ENCODE measurements at regions not wholly inside any gene's neighbourhood (a gene's known extent, or its start where the extent isn't known, plus 50 kb on each side); places are given as distances from the start of the nearest gene placed in this dataset.
"Not testable (repeated sequence)": the region's sequence is repeated elsewhere in the genome, so short reads cannot be mapped to it uniquely, and the experiment has no call there.

DNA sequence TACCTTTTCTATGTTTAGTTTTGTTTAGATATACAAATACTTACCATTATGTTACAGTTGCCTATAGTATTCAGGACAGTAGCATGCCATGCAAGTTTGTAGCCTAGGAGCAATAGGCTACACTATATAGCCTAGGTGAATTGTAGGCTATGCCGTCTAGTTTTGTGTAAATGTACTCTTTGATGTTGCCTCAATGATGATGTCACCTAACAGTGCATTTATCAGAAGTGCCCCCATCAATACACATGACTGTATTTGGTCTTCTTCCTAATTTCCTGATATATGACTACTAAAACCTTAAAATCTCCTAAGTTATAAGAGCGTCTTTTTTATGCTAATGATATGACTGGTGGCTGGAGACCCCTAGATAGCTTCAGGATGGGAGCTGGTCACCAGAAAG, 394.4 kb upstream of the STXBP6 start:
- Histone ChIP-seq H3K4me1 (no peaks in the 10 kb centered on the region), H3K9me3 (no peaks in the 10 kb centered on the region), H3K27ac (replicated peaks in 1 of 4) (no peak overlapping the region), H3K27me3 (no peaks in the 10 kb centered on the region), H3K36me3 (no peaks in the 10 kb centered on the region), H3K4me3 (no peak overlapping the region)
- DNase-seq (ENCODE audit: extremely low spot score), result no peak
- WGBS, result 92% methylated on average over 2 of the region's 2 CpGs
- TF ChIP-seq, protein P1, sequence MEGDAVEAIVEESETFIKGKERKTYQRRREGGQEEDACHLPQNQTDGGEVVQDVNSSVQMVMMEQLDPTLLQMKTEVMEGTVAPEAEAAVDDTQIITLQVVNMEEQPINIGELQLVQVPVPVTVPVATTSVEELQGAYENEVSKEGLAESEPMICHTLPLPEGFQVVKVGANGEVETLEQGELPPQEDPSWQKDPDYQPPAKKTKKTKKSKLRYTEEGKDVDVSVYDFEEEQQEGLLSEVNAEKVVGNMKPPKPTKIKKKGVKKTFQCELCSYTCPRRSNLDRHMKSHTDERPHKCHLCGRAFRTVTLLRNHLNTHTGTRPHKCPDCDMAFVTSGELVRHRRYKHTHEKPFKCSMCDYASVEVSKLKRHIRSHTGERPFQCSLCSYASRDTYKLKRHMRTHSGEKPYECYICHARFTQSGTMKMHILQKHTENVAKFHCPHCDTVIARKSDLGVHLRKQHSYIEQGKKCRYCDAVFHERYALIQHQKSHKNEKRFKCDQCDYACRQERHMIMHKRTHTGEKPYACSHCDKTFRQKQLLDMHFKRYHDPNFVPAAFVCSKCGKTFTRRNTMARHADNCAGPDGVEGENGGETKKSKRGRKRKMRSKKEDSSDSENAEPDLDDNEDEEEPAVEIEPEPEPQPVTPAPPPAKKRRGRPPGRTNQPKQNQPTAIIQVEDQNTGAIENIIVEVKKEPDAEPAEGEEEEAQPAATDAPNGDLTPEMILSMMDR (IDR thresholded peaks at IDR 0.05), result no peak
- TF ChIP-seq POLR2AphosphoS5 (IDR thresholded peaks at IDR 0.05), result no peak
- no peak for TF ChIP-seq EP300 (IDR thresholded peaks at IDR 0.05)
- no peak for TF ChIP-seq POLR2A (IDR thresholded peaks at IDR 0.05; ENCODE audit: low read depth)
- intact Hi-C loops (cut with DNase I), result no loop called here

DNA sequence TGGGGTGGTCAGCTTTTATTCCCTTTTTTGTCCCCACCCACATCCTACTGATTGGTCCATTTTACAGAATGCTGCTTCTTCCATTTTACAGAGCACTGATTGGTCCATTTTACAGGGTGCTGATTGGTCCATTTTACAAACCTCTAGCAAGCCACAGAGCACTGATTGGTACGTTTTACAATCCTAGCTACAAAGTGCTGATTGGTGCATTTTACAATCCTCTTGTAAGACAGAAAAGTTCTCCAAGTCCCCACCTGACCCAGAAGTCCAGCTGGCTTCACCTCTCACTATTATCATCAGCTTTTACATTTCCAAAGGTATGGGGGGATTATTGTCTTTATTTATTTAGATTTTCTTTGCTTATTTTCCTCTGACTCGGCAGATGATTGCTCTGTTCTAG, 390.4 kb upstream of the STXBP6 start:
- DNase-seq (ENCODE audit: extremely low spot score); H3K27ac ChIP-seq (replicated peaks in 1 of 4); H3K4me3 ChIP-seq; H3K36me3 ChIP-seq; intact Hi-C loops (cut with DNase I); H3K27me3 ChIP-seq; H3K9me3 ChIP-seq; H3K4me1 ChIP-seq: not testable (repeated sequence)
- 86% methylated on average over 2 of the region's 2 CpGs for WGBS

DNA sequence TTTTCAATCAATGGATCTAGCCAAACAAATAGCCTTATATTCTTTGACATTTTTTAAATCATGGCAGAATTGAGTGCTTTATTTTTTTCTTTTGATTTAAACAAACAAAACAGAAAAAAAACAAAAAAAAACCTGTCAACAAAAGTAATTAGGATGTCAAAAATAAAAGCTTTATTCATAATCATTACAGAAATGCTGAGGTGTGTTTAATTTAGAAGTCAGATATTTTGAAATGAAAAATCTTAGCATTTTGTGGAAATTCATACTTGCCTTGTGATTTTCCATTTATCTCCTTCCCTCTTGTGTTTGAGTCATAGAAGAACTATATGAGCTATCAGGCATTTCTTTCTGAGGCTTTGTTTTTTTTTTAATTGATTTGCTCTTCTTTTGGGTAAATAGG, 387.0 kb upstream of the STXBP6 start:
- no peak overlapping the region for H3K4me3 ChIP-seq
- intact Hi-C loops (cut with DNase I), result no loop called here
- H3K27me3 ChIP-seq, result no peaks in the 10 kb centered on the region
- H3K27ac ChIP-seq (replicated peaks in 1 of 4), result no peak overlapping the region
- H3K36me3 ChIP-seq, result no peaks in the 10 kb centered on the region
- peaks cover 0 to 9% (median 3%) of the 10 kb centered on the region in 4 donors for H3K9me3 ChIP-seq
- H3K4me1 ChIP-seq, result no peaks in the 10 kb centered on the region
- DNase-seq (ENCODE audit: extremely low spot score), result no peak
- TF ChIP-seq EP300 (IDR thresholded peaks at IDR 0.05) (no peak), POLR2AphosphoS5 (IDR thresholded peaks at IDR 0.05) (no peak)
- TF ChIP-seq, protein P1 (IDR thresholded peaks at IDR 0.05), result no peak

DNA sequence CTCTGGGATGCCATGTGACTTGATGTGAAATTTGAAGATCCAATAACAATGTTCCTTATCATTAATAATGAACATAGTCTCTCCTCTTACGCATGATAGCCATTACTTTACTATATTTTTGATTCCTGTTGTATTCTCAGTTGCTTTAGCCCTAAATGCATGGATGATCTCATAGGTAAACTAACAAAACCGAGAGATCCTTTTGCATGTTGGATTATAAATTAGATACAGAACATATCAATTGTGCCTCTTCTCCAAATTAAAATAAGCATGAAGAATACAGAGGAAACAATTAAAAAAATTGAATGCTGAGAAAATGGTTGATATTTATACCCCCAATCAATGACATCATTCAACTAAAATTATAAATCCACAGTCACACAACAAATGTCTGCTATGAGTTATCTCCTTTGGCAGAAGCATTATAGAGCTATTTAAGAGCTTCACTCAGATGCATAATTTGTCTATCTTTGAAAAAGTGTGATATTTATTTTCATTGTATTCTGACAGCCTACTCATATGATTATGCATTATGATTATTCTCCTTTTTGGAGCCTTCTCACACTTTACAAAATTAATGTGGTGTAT, 386.4 kb upstream of the STXBP6 start:
- Histone ChIP-seq H3K4me1 (no peaks in the 10 kb centered on the region), H3K36me3 (no peaks in the 10 kb centered on the region), H3K27ac (replicated peaks in 1 of 4) (no peak overlapping the region), H3K9me3 (peaks cover 0 to 9% (median 3%) of the 10 kb centered on the region in 4 donors), H3K4me3 (no peak overlapping the region), H3K27me3 (no peaks in the 10 kb centered on the region)
- intact Hi-C loops (cut with DNase I), result no loop called here
- TF ChIP-seq, protein P1 (IDR thresholded peaks at IDR 0.05), result no peak
- TF ChIP-seq EP300 (IDR thresholded peaks at IDR 0.05) (no peak), POLR2AphosphoS5 (IDR thresholded peaks at IDR 0.05) (no peak), POLR2A (IDR thresholded peaks at IDR 0.05; ENCODE audit: low read depth) (no peak)
- no peak for DNase-seq (ENCODE audit: extremely low spot score)
- WGBS, result 83% methylated on average over 2 of the region's 2 CpGs

DNA sequence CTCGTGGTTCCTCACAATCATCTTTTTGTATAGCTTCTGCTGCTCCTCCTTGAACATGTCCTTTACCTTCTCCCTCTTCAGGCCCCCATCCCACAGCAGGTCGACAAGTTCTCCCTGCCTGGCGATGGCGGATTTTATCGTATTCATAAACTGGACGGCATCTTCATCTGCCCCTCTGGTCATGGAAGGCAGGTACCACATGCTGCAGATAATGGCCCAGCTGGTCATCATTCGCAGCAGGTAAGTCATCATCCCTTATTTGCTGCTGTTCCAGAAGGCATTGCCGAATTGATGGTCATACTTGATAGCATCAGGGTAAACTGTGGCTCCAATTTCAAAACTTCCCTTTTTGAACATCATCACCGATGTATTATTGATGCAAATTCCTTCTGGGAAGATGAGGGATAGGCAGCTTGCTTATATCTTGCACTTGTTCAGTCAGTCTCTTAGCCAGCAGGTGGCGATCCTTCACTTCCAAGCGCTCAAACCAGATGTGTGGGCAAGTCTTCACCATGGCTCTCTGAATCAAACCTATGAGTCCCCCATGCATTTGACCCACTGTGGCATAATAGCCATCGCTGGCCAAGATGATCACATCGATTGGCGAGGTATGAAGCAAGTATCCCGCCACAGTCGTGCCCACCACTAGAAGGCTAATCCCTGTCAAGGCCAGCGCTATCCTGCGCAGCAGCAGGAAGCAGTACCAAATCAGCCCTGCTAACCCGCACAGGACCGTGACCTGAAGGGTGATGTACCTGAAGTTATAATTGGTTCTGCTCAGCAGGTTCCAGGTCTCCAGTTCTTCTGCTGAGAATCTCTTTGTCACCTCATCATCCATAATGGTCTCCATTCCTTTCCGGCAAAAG, 381.5 kb upstream of the STXBP6 start:
- Histone ChIP-seq H3K27me3 (no peaks in the 10 kb centered on the region), H3K4me1 (no peaks in the 10 kb centered on the region), H3K4me3 (no peak overlapping the region), H3K27ac (replicated peaks in 1 of 4) (no peak overlapping the region), H3K9me3 (peaks cover 0 to 9% (median 3%) of the 10 kb centered on the region in 4 donors), H3K36me3 (no peaks in the 10 kb centered on the region)
- intact Hi-C loops (cut with DNase I), result no loop called here
- no peak for DNase-seq (ENCODE audit: extremely low spot score)
- WGBS, result 88% methylated on average over 20 of the region's 21 CpGs
- TF ChIP-seq, protein P1 (IDR thresholded peaks at IDR 0.05), result peak in 1 of 3 experiments; percentile 32
- TF ChIP-seq EP300 (IDR thresholded peaks at IDR 0.05), result no peak

Measured in esophagus muscularis mucosa (tissue), 4 donors.